ENCODE measurements at regions not wholly inside any gene's neighbourhood (a gene's known extent, or its start where the extent isn't known, plus 50 kb on each side); places are given as distances from the start of the nearest gene placed in this dataset.

DNA sequence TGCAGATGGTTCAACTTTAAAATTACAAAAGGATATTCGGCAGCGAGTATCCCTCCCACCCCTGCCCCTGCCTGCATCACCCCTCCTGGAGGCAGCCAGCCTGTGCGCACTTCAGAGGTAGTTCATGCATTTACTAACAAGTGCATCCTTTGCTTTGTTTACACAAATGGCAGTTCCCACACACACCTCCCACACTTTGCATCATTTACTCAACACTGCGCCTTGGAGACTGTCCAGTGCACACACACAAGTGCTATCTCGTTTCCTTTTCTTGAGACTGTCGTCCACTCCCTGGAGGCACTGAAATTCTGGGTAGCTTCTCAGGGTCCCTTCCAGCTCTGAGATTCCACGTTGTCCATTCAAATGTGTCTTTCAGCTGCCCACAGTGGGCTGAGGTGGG is 53.1 kb upstream of the VSX1 start:
- DNase-seq (ENCODE audit: low read depth): no peak
- TF ChIP-seq, protein P1, sequence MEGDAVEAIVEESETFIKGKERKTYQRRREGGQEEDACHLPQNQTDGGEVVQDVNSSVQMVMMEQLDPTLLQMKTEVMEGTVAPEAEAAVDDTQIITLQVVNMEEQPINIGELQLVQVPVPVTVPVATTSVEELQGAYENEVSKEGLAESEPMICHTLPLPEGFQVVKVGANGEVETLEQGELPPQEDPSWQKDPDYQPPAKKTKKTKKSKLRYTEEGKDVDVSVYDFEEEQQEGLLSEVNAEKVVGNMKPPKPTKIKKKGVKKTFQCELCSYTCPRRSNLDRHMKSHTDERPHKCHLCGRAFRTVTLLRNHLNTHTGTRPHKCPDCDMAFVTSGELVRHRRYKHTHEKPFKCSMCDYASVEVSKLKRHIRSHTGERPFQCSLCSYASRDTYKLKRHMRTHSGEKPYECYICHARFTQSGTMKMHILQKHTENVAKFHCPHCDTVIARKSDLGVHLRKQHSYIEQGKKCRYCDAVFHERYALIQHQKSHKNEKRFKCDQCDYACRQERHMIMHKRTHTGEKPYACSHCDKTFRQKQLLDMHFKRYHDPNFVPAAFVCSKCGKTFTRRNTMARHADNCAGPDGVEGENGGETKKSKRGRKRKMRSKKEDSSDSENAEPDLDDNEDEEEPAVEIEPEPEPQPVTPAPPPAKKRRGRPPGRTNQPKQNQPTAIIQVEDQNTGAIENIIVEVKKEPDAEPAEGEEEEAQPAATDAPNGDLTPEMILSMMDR (IDR thresholded peaks at IDR 0.05; ENCODE audit: insufficient read depth, low read depth, low read length, missing control alignments): no peak
- H3K4me3 ChIP-seq (ENCODE audit: low read depth, low read length): no peak overlapping the region

DNA sequence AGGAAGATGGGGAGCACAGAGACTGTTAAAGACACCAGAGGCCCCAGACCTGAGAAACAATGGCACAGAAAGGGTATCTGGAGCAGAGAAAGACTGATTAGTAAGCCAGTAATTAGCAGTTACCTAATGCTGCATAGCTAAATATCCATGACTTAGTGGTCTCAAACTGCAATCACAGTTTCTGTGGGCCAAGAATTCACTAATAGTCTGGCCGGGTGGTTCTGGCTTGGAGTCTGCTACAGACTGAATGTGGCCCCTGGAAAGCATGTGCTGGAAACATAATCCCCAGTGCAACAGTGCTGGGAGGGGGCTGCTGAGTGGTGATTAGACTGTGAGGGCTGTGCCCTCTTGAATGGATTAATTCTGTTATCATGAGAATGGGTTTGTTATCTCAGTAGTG is 54.1 kb upstream of the VSX1 start:
- H3K4me3 ChIP-seq (ENCODE audit: low read depth, low read length): no peak overlapping the region
- TF ChIP-seq, protein P1 (IDR thresholded peaks at IDR 0.05; ENCODE audit: insufficient read depth, low read depth, low read length, missing control alignments): no peak
- DNase-seq (ENCODE audit: low read depth): no peak

DNA sequence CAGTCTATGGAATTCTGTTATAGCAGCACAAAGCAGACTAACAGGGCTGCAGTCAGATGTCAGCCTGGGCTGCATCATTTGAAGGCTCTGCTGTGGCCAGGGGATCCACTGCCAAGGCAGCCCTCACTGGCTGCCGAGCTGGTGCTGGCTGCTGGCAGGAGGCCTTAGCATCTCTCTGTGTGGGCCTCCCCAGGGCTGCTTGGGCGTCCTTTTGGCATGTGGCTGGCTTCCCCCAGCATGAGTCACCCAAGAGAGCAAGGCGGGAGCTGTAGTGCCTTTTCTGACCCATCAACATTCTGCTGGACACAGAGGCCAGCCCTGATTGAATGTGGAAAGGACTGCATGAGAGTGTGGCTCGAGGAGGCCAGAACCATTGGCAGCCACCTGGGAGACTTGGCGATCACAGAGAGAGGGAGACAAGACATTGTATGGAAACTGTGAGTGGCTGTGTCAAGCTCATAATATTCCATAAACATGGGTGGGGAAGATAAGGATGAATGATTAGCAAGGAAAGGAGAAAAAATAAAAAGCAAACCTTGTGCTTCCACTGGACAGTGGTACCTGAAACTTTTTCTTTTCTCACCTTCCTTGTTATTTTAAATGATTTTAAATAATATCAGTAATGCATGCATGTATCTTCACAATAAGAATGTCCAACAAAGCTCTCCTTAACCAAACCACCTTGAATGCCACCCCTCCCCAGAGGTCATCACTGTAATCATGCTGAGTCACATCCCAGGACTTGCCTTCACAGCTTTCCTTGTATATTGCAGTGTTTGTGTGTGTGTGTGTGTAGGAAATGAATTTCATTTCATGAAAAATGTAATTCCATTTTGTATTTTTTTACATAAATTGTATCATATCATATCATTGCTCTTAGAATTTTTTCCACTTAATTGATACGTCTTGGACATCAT is 55.0 kb upstream of the VSX1 start:
- DNase-seq (ENCODE audit: low read depth): no peak
- TF ChIP-seq, protein P1 (IDR thresholded peaks at IDR 0.05; ENCODE audit: insufficient read depth, low read depth, low read length, missing control alignments): no peak
- no peak overlapping the region for H3K4me3 ChIP-seq (ENCODE audit: low read depth, low read length)

DNA sequence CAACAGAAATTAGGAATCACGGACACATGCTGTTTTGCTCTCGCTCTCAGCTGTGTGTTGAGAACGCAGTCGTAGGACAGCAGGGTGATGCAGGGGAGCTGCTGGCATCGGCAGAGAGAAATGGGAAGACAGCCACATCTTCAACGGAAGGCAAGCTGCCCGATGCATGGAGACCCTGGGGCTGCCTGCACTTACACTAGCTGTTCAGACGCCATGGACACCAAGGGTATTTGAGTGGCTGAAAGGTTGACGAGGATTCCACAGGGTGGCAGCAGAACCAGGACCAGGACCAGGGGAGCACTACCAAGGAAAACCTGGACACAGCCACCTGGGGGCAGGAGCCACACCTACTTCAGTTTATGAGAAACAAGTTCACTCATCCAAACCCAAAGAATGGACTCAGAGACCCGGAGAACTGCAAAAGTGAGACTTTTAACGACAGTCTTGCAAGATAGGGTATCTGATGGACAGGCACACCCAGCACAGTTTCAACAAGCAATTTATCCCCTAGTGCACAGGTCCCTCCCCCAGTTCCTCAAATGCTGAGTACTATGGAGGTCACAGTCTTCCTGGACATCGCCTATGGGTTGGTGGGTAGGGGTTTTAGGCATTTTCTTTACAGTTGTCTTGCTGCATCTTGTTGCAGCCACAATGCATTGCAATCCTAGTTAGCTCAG is 56.3 kb upstream of the ENTPD6 start:
- H3K4me3 ChIP-seq (ENCODE audit: low read depth, low read length): no peak overlapping the region
- TF ChIP-seq, protein P1 (IDR thresholded peaks at IDR 0.05; ENCODE audit: insufficient read depth, low read depth, low read length, missing control alignments): no peak
- DNase-seq (ENCODE audit: low read depth): peak; percentile 11

DNA sequence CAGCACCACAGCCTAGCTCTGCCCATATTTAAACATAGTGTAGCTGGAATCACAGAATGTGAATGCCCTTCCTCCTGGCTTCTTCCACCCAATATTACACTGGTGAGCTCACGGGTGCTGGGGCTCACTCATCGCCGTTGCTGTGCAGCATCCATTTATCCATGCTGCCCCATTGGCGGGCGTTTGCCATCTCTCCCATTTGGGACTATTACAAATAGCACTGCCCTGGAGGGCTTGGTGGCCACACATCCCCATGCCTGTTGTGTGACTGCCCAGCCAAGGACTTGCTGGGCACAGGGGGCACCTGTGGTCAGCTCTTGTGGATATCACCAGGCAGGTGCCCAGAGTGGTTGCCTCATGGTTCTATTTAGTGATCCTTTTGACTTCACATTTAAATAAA is 54.5 kb upstream of the ENTPD6 start:
- DNase-seq (ENCODE audit: low read depth): no peak
- TF ChIP-seq, protein P1 (IDR thresholded peaks at IDR 0.05; ENCODE audit: insufficient read depth, low read depth, low read length, missing control alignments): no peak

DNA sequence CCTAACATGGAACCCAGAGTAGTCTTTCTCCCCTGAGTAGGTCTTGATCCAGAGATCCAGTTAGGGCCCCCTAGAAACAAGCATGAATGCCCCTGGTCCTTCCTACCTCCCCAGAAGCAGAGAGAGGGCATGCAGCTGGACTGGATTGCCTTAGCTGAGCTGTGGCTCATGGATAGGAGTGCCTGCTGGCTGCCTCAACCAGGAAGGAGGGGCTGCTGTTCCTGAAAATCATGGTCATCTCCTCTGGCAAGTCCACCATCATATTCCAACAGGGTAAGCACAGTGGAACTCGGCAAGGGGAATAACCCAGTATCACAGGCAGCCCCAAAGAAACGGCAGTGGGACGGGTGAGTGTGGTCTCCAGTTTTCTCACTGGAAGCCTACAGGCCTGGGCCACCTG is 53.1 kb upstream of the ENTPD6 start:
- H3K4me3 ChIP-seq (ENCODE audit: low read depth, low read length): no peak overlapping the region
- TF ChIP-seq, protein P1 (IDR thresholded peaks at IDR 0.05; ENCODE audit: insufficient read depth, low read depth, low read length, missing control alignments): no peak
- DNase-seq (ENCODE audit: low read depth): no peak

More for the DNA sequence above, 54.5 kb upstream of the ENTPD6 start:
- no peak overlapping the region for H3K4me3 ChIP-seq (ENCODE audit: low read depth, low read length)

Measured in GM12865 (cell line).